Ascending aorta (tissue), 2 donors: ENCODE measurements at regions not wholly inside any gene's neighbourhood (a gene's known extent, or its start where the extent isn't known, plus 50 kb on each side); places are given as distances from the start of the nearest gene placed in this dataset.

Source experiments
- DNase-seq, 2 donors: peaks; one replicate each; pipeline ENCODE4 v3.0.0-alpha.2; 2019; ENCODE audit warnings: low spot score in 2 of 2
- H3K27ac ChIP-seq, 2 donors: fragments of 200-600 bp; sonication (generic); one replicate each; pipeline ENCODE4 v1.5.1; 2016 to 2017; ENCODE audit warnings: mild to moderate bottlenecking in 1 of 2
- H3K27me3 ChIP-seq: fragments of 200-600 bp; sonication (generic); one replicate; pipeline ENCODE4 v1.5.1; 2017
- H3K36me3 ChIP-seq, 2 donors: fragments of 200-600 bp; sonication (generic); one replicate each; pipeline ENCODE4 v1.5.1; 2016
- H3K4me1 ChIP-seq, 2 donors: fragments of 200-600 bp; sonication (generic); one replicate each; pipeline ENCODE4 v1.5.1; 2016 to 2017; ENCODE audit warnings: mild to moderate bottlenecking in 1 of 2
- H3K4me3 ChIP-seq, 2 donors: fragments of 200-600 bp; sonication (generic); one replicate each; pipeline ENCODE4 v1.5.1; 2016 to 2017; ENCODE audit warnings: mild to moderate bottlenecking in 1 of 2
- H3K9me3 ChIP-seq, 2 donors: fragments of 200-600 bp; sonication (generic); one replicate each; pipeline ENCODE4 v1.5.1; 2016
- intact Hi-C: fragments of 100-400 bp; cut with DNase I; formaldehyde crosslinking; loops from one replicate; pipeline ENCODE4 v1.15.1; 2023
- TF ChIP-seq, protein P1 (sequence below), 3 experiments: fragments of 200-600 bp in 2 of 3; fragments of 450-650 bp in 1 of 3; sonication (generic) in 2 of 3; IDR thresholded peaks; one replicate each; pipeline ENCODE4 v1.5.1; 2016 to 2019; ENCODE audit warnings: antibody characterized with exemption in 3 of 3, mild to moderate bottlenecking in 1 of 3, moderate library complexity in 1 of 3

DNA sequence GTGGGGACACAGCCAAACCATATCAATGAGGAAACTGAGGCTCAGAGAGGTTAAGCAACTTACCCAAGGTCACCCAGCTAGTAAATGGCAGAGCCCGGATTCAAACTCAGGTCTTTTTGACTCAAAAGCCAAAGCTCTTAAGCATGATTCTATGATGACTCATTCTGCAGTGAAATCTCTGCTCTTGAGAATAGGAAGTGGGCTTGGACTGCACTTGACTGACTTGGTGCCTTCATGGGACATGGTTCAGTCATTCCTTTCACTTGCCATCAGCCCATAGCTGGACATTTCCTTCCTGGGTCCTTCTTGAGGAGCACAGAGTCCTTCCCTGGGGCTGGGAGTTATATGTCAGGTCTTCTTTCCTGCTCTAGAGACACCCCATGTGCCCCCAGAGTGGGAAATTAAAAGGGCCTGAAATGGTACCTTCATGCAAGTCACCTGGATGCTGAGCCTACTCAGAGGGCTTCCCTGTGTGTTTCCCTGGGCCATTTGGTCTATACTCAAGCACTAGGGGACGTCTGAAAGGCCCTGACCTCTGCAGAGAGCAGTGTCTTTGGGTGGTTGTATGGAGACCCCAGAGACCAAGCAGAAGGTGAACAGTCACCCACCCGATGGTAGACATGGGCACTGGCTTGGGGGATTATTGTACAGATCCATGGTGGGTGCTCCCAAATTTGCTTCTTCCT is 62.4 kb upstream of the SDK1 start:
- no peaks in the 10 kb centered on the region for H3K9me3 ChIP-seq
- TF ChIP-seq, protein P1, sequence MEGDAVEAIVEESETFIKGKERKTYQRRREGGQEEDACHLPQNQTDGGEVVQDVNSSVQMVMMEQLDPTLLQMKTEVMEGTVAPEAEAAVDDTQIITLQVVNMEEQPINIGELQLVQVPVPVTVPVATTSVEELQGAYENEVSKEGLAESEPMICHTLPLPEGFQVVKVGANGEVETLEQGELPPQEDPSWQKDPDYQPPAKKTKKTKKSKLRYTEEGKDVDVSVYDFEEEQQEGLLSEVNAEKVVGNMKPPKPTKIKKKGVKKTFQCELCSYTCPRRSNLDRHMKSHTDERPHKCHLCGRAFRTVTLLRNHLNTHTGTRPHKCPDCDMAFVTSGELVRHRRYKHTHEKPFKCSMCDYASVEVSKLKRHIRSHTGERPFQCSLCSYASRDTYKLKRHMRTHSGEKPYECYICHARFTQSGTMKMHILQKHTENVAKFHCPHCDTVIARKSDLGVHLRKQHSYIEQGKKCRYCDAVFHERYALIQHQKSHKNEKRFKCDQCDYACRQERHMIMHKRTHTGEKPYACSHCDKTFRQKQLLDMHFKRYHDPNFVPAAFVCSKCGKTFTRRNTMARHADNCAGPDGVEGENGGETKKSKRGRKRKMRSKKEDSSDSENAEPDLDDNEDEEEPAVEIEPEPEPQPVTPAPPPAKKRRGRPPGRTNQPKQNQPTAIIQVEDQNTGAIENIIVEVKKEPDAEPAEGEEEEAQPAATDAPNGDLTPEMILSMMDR (IDR thresholded peaks at IDR 0.05): no peak
- H3K36me3 ChIP-seq: no peaks in the 10 kb centered on the region
- H3K27me3 ChIP-seq: no peaks in the 10 kb centered on the region
- intact Hi-C loops: no loop called here
- H3K4me1 ChIP-seq: peaks cover 0 to 8% of the 10 kb centered on the region in 2 donors
- H3K4me3 ChIP-seq: no peak overlapping the region
- H3K27ac ChIP-seq: no peak overlapping the region
- no peak for DNase-seq

DNA sequence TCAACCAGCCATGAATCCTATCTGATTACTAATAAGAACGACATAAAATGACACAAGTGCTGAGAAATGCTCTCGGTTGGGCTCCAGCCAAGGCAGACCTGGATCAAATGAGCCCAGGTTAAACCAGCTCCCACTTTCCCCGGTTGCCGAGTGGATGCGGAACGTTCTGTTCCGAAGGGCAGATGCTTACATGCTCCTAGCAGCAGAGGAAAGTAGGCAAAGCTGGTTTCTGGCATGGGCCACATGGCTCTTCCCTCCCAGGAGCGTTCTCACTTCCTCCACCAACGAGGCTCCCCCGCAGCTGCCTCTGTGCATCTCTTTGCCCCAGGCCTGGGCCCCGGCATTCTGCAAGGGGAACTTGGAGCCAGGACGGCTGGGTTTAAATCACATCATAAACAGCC is 61.8 kb upstream of the SDK1 start:
- no peak overlapping the region for H3K4me3 ChIP-seq
- H3K9me3 ChIP-seq: no peaks in the 10 kb centered on the region
- H3K4me1 ChIP-seq: peaks cover 0 to 9% of the 10 kb centered on the region in 2 donors
- H3K27ac ChIP-seq: no peak overlapping the region
- H3K27me3 ChIP-seq: no peaks in the 10 kb centered on the region
- TF ChIP-seq, protein P1 (IDR thresholded peaks at IDR 0.05): no peak
- intact Hi-C loops: no loop called here
- H3K36me3 ChIP-seq: no peaks in the 10 kb centered on the region
- no peak for DNase-seq

DNA sequence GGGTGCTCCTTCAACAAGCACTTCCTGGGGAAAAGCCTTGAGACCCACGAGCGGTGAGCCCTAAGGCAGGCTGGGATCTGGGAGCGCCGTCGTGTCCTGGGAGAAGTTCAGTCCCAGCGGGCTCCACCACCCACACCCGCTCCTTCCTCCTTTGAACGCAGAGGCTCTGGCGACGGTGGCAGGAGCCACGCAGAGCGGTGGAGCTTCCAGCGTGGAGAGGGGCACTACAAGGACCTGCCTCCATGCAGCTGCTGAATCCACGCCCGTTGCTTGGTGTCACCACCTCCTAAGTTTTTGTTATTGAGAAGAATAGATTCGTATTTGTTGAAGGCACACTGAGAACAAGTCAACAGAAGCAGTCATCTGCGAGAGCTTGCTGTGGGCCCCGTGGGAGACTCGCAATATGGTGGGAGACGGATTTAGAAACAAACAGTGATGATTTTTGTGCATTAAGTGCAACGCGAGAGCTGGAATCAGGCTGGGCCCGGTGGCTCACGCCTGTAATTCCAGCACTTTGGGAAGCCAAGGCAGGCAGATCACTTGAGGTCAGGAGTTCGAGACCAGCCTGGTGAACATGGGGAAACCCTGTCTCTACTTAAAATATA is 60.1 kb upstream of the SDK1 start:
- DNase-seq: no peak
- Histone ChIP-seq H3K9me3 (no peaks in the 10 kb centered on the region), H3K27ac (no peak overlapping the region), H3K36me3 (no peaks in the 10 kb centered on the region), H3K4me1 (peaks cover 0 to 19% of the 10 kb centered on the region in 2 donors), H3K27me3 (no peaks in the 10 kb centered on the region), H3K4me3 (no peak overlapping the region)
- intact Hi-C loops: no loop called here
- TF ChIP-seq, protein P1 (IDR thresholded peaks at IDR 0.05): no peak

DNA sequence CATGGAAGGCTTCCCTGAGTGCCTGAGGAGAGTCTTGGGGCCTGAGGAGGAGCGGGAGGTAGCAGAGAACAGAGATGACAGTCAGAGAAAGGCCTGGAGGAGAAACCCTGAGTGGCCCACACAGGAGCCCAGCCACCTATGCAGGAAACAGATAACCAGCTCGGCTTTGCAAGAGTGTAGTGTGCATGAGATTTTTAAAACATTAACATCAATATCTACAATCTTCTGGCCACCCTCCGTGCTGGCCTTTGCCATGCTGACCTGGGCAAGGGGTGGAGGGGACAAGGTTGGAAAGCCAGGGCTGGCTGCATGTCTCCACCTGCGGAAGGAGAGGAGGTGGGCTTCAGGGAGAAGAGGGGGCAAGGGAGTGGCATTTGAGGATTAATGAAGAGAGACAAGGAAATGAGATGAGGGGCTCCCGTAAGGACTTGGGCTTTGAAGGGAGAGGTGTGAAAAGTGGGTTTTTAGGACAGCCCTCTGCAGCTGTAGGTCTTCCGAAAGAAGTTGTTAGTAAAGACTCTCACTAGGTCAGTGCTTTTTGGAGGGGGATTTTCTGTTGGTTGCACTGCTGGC is 59.3 kb upstream of the SDK1 start:
- TF ChIP-seq, protein P1 (IDR thresholded peaks at IDR 0.05): no peak
- intact Hi-C loops: no loop called here

DNA sequence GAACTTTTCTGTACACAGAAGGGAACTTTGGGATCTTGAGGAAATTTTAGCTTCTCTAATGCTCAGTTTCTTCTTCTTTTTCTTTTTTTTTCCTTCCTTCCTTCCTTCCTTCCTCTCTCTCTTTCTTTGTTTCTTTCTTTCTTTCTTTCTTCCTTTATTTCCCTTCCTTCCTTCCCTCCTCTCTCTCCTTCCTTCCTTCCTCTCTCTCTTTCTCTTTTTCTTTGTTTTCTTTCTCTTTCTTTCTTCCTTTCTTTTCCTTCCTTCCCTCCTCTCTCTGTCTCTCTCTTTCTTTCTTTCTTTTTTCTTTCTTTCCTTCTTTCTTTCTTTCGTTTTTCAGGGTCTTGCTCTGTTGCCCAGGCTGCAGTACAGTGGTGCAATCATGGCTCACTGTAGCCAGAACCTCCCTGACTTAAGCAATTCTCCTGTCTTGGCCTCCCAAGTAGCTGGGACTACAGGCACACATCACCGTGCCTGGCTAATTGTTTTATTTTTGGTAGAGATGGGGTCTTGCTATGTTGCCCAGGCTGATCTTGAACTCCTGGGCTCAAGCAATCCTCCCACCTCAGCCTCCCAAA is 58.6 kb upstream of the SDK1 start:
- peaks cover 0 to 19% of the 10 kb centered on the region in 2 donors for H3K4me1 ChIP-seq
- H3K27me3 ChIP-seq: no peaks in the 10 kb centered on the region
- no peak overlapping the region for H3K27ac ChIP-seq
- H3K9me3 ChIP-seq: peaks cover 7 to 10% of the 10 kb centered on the region in 2 donors
- no peaks in the 10 kb centered on the region for H3K36me3 ChIP-seq
- TF ChIP-seq, protein P1 (IDR thresholded peaks at IDR 0.05): no peak
- DNase-seq: no peak
- intact Hi-C loops: no loop called here
- H3K4me3 ChIP-seq: no peak overlapping the region

More for the DNA sequence above, 59.3 kb upstream of the SDK1 start:
- Histone ChIP-seq H3K9me3 (peaks cover 3 to 5% of the 10 kb centered on the region in 2 donors), H3K4me1 (peaks cover 0 to 19% of the 10 kb centered on the region in 2 donors), H3K27me3 (no peaks in the 10 kb centered on the region), H3K4me3 (no peak overlapping the region), H3K27ac (no peak overlapping the region), H3K36me3 (no peaks in the 10 kb centered on the region)
- no peak for DNase-seq
